DND-41 (cell line): ENCODE measurements at regions not wholly inside any gene's neighbourhood (a gene's known extent, or its start where the extent isn't known, plus 50 kb on each side); places are given as distances from the start of the nearest gene placed in this dataset.

Experiments
- CTCF ChIP-seq: IDR thresholded peaks from 2 replicates; pipeline ENCODE4 v1.5.1; 2012; ENCODE audit warnings: borderline replicate concordance, low read length, moderate library complexity, mild to moderate bottlenecking; ENCODE audit not compliant: poor library complexity, severe bottlenecking; ENCODE audit errors: extremely low read depth
- EZH2 ChIP-seq: IDR thresholded peaks from 3 replicates; pipeline ENCODE4 v1.6.1; 2012; ENCODE audit warnings: borderline replicate concordance, low read depth, mild to moderate bottlenecking, moderate library complexity, low read length, inconsistent platforms; ENCODE audit not compliant: severe bottlenecking

- TF ChIP-seq CTCF, result no peak
- no peak for TF ChIP-seq EZH2
Observed at GRCh38 chr3:30227571-30228301, 378.7 kb upstream of the TGFBR2 start.
